ENCODE measurements at regions not wholly inside any gene's neighbourhood (a gene's known extent, or its start where the extent isn't known, plus 50 kb on each side); places are given as distances from the start of the nearest gene placed in this dataset.
A peak's percentile ranks its signal among the peaks of the same experiment; 100 is the strongest.

GRCh38 chr13:50344717-50345116, 329.5 kb downstream of the KCNRG start:
- POLR2A ChIA-PET: no interaction called here

GRCh38 chr13:50345804-50346203, 330.6 kb downstream of the KCNRG start:
- TF ChIP-seq FEZF1 (tag by site-specific recombination; IDR thresholded peaks at IDR 0.05): peak; percentile 35; the same call in 1 of the 2 replicates
- no peak for TF ChIP-seq GLIS2 (tag by site-specific recombination; IDR thresholded peaks at IDR 0.05)
- no peaks in the 10 kb centered on the region for H3K4me1 ChIP-seq (ENCODE audit: control insufficient read depth, insufficient read depth, low read length)
- POLR2A ChIA-PET: no interaction called here
- H3K27ac ChIP-seq (ENCODE audit: extremely low read depth, low read depth, low read length): no peak overlapping the region
- CTCF ChIA-PET: no interaction called here
- no peaks in the 10 kb centered on the region for H3K9me3 ChIP-seq (ENCODE audit: control insufficient read depth, insufficient read depth, low read depth, low read length)
- no peaks in the 10 kb centered on the region for H3K36me3 ChIP-seq (ENCODE audit: control insufficient read depth in 2 of 2, insufficient read depth in 1 of 2, low read length in 2 of 2)
- no peak overlapping the region for H3K4me3 ChIP-seq (ENCODE audit: low read depth, low read length)

More at GRCh38 chr13:50344717-50345116, 329.5 kb downstream of the KCNRG start:
- CTCF ChIA-PET: no interaction called here
- Histone ChIP-seq H3K27ac (ENCODE audit: extremely low read depth, low read depth, low read length) (no peak overlapping the region), H3K4me1 (ENCODE audit: control insufficient read depth, insufficient read depth, low read length) (no peaks in the 10 kb centered on the region), H3K36me3 (ENCODE audit: control insufficient read depth in 2 of 2, insufficient read depth in 1 of 2, low read length in 2 of 2) (no peaks in the 10 kb centered on the region), H3K4me3 (ENCODE audit: low read depth, low read length) (no peak overlapping the region), H3K9me3 (ENCODE audit: control insufficient read depth, insufficient read depth, low read depth, low read length) (no peaks in the 10 kb centered on the region)
- TF ChIP-seq ZNF701 (tag by site-specific recombination; IDR thresholded peaks at IDR 0.05) (no peak), PRDM2 (tag by site-specific recombination; IDR thresholded peaks at IDR 0.05; ENCODE audit: borderline replicate concordance) (no peak), ZNF24 (tag by site-specific recombination; IDR thresholded peaks at IDR 0.05) (no peak), WT1 (tag by site-specific recombination; IDR thresholded peaks at IDR 0.05) (no peak), ZNF302 (tag by site-specific recombination; IDR thresholded peaks at IDR 0.05; ENCODE audit: low read depth) (no peak), MYNN (tag by site-specific recombination; IDR thresholded peaks at IDR 0.05; ENCODE audit: borderline replicate concordance) (no peak), GLI4 (tag by site-specific recombination; IDR thresholded peaks at IDR 0.05) (no peak), HOXA7 (CRISPR knock-in tag; IDR thresholded peaks at IDR 0.05; ENCODE audit: borderline replicate concordance) (no peak), ZNF549 (tag by site-specific recombination; IDR thresholded peaks at IDR 0.05) (no peak), PRDM6 (tag by site-specific recombination; IDR thresholded peaks at IDR 0.05) (no peak), ZBTB17 (tag by site-specific recombination; IDR thresholded peaks at IDR 0.05) (no peak)

- Histone ChIP-seq H3K36me3 (ENCODE audit: control insufficient read depth in 2 of 2, insufficient read depth in 1 of 2, low read length in 2 of 2) (no peaks in the 10 kb centered on the region), H3K4me3 (ENCODE audit: low read depth, low read length) (no peak overlapping the region), H3K4me1 (ENCODE audit: control insufficient read depth, insufficient read depth, low read length) (peaks cover 2% of the 10 kb centered on the region; the same call in 1 of the 2 replicates), H3K9me3 (ENCODE audit: control insufficient read depth, insufficient read depth, low read depth, low read length) (no peaks in the 10 kb centered on the region), H3K27ac (ENCODE audit: extremely low read depth, low read depth, low read length) (no peak overlapping the region)
- no peak for TF ChIP-seq ZNF221 (tag by site-specific recombination; IDR thresholded peaks at IDR 0.05; ENCODE audit: borderline replicate concordance)
- ChIA-PET CTCF (no interaction called here), POLR2A (no interaction called here)
Measured at GRCh38 chr13:50348371-50348770, 333.1 kb downstream of the KCNRG start.

Measured in HEK293 (cell line).